ENCODE measurements at regions not wholly inside any gene's neighbourhood (a gene's known extent, or its start where the extent isn't known, plus 50 kb on each side); places are given as distances from the start of the nearest gene placed in this dataset.

DNA sequence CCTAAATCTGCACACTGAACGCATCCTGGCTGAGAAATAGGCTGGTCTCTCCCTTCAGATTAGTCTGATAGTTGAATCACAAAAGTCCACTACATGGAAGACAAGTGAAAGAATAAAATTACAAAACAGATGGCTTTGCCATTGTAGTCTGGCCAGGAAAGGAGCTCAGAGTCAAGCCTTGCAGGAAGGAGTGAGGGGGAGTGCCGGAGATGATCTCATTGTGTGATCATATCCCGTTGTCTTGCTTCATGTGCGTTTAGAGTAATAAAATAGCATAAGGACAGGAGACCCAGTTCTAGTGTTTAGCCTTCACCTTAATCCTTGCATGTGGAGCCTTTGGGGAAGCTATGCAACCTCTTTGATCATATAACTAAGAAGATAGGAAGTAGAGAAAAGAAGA, 666.7 kb upstream of the RAG2 start:
- H3K4me1 ChIP-seq (ENCODE audit: control insufficient read depth, insufficient read depth, low read length): no peaks in the 10 kb centered on the region
- BruUV-seq (replicated peaks): no TSS peak
- SMC1A ChIA-PET (ENCODE audit: uncharacterized antibody, unreplicated experiment): no interaction called here
- no peaks in the 10 kb centered on the region for H3K27me3 ChIP-seq (replicated peaks in 1 of 2; ENCODE audit: control insufficient read depth in 2 of 2, insufficient read depth in 2 of 2, low read length in 1 of 2)
- no peaks in the 10 kb centered on the region for H3K9me3 ChIP-seq (replicated peaks; ENCODE audit: control insufficient read depth, insufficient read depth, low read length)
- no peak for DNase-seq (ENCODE audit: low read depth, low spot score)
- intact Hi-C loops (cut with micrococcal nuclease; ENCODE audit: unreplicated experiment): no loop called here
- H3K9ac ChIP-seq (ENCODE audit: control insufficient read depth, insufficient read depth, low read length): no peak overlapping the region
- TF ChIP-seq, protein P1, sequence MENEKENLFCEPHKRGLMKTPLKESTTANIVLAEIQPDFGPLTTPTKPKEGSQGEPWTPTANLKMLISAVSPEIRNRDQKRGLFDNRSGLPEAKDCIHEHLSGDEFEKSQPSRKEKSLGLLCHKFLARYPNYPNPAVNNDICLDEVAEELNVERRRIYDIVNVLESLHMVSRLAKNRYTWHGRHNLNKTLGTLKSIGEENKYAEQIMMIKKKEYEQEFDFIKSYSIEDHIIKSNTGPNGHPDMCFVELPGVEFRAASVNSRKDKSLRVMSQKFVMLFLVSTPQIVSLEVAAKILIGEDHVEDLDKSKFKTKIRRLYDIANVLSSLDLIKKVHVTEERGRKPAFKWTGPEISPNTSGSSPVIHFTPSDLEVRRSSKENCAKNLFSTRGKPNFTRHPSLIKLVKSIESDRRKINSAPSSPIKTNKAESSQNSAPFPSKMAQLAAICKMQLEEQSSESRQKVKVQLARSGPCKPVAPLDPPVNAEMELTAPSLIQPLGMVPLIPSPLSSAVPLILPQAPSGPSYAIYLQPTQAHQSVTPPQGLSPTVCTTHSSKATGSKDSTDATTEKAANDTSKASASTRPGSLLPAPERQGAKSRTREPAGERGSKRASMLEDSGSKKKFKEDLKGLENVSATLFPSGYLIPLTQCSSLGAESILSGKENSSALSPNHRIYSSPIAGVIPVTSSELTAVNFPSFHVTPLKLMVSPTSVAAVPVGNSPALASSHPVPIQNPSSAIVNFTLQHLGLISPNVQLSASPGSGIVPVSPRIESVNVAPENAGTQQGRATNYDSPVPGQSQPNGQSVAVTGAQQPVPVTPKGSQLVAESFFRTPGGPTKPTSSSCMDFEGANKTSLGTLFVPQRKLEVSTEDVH (IDR thresholded peaks at IDR 0.05; ENCODE audit: low read depth, partially characterized antibody): no peak
- no peak for TF ChIP-seq TARDBP (IDR thresholded peaks at IDR 0.05; ENCODE audit: borderline replicate concordance)
- TF ChIP-seq PAX8 (IDR thresholded peaks at IDR 0.05): no peak
- no peak for TF ChIP-seq RBBP5 (conservative IDR thresholded peaks at IDR 0.05)
- TF ChIP-seq NFYA (IDR thresholded peaks at IDR 0.05; ENCODE audit: borderline replicate concordance, low read depth, low read length): no peak
- TF ChIP-seq MEF2B (IDR thresholded peaks at IDR 0.05; ENCODE audit: partially characterized antibody, poor library complexity, severe bottlenecking): no peak
- TF ChIP-seq IKZF2 (IDR thresholded peaks at IDR 0.05): no peak
- TF ChIP-seq HDGF (IDR thresholded peaks at IDR 0.05): no peak
- no peak for TF ChIP-seq CEBPB (IDR thresholded peaks at IDR 0.05; ENCODE audit: borderline replicate concordance in 1 of 2, low read depth in 2 of 2, low read length in 2 of 2)
- TF ChIP-seq ZNF622 (IDR thresholded peaks at IDR 0.05): no peak
- no peak for TF ChIP-seq GABPA (IDR thresholded peaks at IDR 0.05; ENCODE audit: low read depth)
- TF ChIP-seq, protein P2, sequence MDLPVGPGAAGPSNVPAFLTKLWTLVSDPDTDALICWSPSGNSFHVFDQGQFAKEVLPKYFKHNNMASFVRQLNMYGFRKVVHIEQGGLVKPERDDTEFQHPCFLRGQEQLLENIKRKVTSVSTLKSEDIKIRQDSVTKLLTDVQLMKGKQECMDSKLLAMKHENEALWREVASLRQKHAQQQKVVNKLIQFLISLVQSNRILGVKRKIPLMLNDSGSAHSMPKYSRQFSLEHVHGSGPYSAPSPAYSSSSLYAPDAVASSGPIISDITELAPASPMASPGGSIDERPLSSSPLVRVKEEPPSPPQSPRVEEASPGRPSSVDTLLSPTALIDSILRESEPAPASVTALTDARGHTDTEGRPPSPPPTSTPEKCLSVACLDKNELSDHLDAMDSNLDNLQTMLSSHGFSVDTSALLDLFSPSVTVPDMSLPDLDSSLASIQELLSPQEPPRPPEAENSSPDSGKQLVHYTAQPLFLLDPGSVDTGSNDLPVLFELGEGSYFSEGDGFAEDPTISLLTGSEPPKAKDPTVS (IDR thresholded peaks at IDR 0.05; ENCODE audit: low read depth, low read length): no peak
- TF ChIP-seq, protein P3, sequence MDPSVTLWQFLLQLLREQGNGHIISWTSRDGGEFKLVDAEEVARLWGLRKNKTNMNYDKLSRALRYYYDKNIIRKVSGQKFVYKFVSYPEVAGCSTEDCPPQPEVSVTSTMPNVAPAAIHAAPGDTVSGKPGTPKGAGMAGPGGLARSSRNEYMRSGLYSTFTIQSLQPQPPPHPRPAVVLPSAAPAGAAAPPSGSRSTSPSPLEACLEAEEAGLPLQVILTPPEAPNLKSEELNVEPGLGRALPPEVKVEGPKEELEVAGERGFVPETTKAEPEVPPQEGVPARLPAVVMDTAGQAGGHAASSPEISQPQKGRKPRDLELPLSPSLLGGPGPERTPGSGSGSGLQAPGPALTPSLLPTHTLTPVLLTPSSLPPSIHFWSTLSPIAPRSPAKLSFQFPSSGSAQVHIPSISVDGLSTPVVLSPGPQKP (IDR thresholded peaks at IDR 0.05; ENCODE audit: low read depth, low read length): no peak
- TF ChIP-seq POLR2A (IDR thresholded peaks at IDR 0.05; ENCODE audit: low read depth, low read length): no peak
- TF ChIP-seq CHD4 (IDR thresholded peaks at IDR 0.05): no peak
- no peak for TF ChIP-seq HCFC1 (IDR thresholded peaks at IDR 0.05; ENCODE audit: low read length)
- H3K36me3 ChIP-seq (ENCODE audit: control insufficient read depth in 2 of 2, insufficient read depth in 2 of 2, low read length in 1 of 2): no peaks in the 10 kb centered on the region
- 2% methylated on average over 4 of the region's 4 CpGs for WGBS (ENCODE audit: insufficient coverage, insufficient replicate concordance, low lambda C conversion rate, missing lambda C conversion rate)
- H3K4me3 ChIP-seq: no peak overlapping the region
- RAD21 ChIA-PET (ENCODE audit: unreplicated experiment): no interaction called here
- H4K20me1 ChIP-seq (ENCODE audit: control insufficient read depth, insufficient read depth): no peaks in the 10 kb centered on the region
- no peak overlapping the region for H3K4me2 ChIP-seq (ENCODE audit: control insufficient read depth, insufficient read depth)
- no peaks in the 10 kb centered on the region for H3K79me2 ChIP-seq (ENCODE audit: control insufficient read depth, insufficient read depth, low read length)
- POLR2A ChIA-PET: no interaction called here
- H3K27ac ChIP-seq (ENCODE audit: control insufficient read depth, insufficient read depth): no peak overlapping the region
- no peak for FAIRE-seq
- no peak for ATAC-seq
- in situ Hi-C loops (cut with MboI): no loop called here
- H2AFZ ChIP-seq (ENCODE audit: control insufficient read depth, low read depth, low read length): no peak overlapping the region
- CTCF ChIA-PET: no interaction called here

All from GM12878 (cell line).